A549 (cell line): ENCODE measurements at regions not wholly inside any gene's neighbourhood (a gene's known extent, or its start where the extent isn't known, plus 50 kb on each side); places are given as distances from the start of the nearest gene placed in this dataset.

ENCODE experiments used
- ATAC-seq, 2 experiments: fragments of 200-7000 bp in 1 of 2; fragments of >200 bp in 1 of 2; cut with Nextera tagmentation in 1 of 2; cut with Tn5 transposase in 1 of 2; 3 replicates each; pipeline versions ENCODE4 v1.8.0 to v1.9.1; 2018 to 2020; ENCODE audit warnings: mild to moderate bottlenecking in 1 of 2, moderate library complexity in 1 of 2
- CTCF ChIA-PET: fragments of 300-600 bp; sonication (Branson Sonifier 250); formaldehyde crosslinking; extraction: SDS; loops from one replicate; lab custom pipeline; 2021; ENCODE audit warnings: antibody characterized with exemption, inconsistent platforms; lab: Yijun Ruan, JAX
- POLR2A ChIA-PET: fragments of 350-600 bp; formaldehyde crosslinking; extraction: SDS; loops from one replicate; lab custom pipeline; 2021; ENCODE audit warnings: antibody characterized with exemption, inconsistent platforms; lab: Yijun Ruan, JAX
- DNase-seq, 2 experiments: peaks; one replicate each; pipeline versions ENCODE4 v3.0.0 to v3.0.0-alpha.2; 2011 to 2016; ENCODE audit warnings: low read depth in 1 of 2, low spot score in 1 of 2
- FAIRE-seq: peaks from 2 replicates; lab custom pipeline; 2011; peaks lifted over from hg19 to GRCh38; lab: Jason Lieb, UNC
- H3K27ac ChIP-seq, 2 experiments: fragments of >200 bp; sonication (Bioruptor Twin); formaldehyde crosslinking; 3 replicates each; pipeline ENCODE4 v1.5.1; 2016 to 2017
- H3K4me1 ChIP-seq: fragments of >200 bp; sonication (Bioruptor Twin); formaldehyde crosslinking; 3 replicates; pipeline ENCODE4 v1.6.1; 2016
- H3K4me2 ChIP-seq: fragments of >200 bp; sonication (Bioruptor Twin); formaldehyde crosslinking; 3 replicates; pipeline ENCODE4 v1.6.1; 2016
- H3K4me3 ChIP-seq: fragments of >200 bp; sonication (Bioruptor Twin); formaldehyde crosslinking; 3 replicates; pipeline ENCODE4 v1.5.1; 2016
- H3K9me3 ChIP-seq: fragments of >200 bp; sonication (Bioruptor Twin); formaldehyde crosslinking; 3 replicates; pipeline ENCODE4 v1.6.1; 2016
- CEBPB ChIP-seq, 2 experiments: fragments of >200 bp in 1 of 2; sonication (Bioruptor Twin) in 1 of 2; formaldehyde crosslinking in 1 of 2; IDR thresholded peaks; 2 replicates each; pipeline ENCODE4 v1.6.1; 2012 to 2016
- EP300 ChIP-seq, 2 experiments: fragments of >200 bp; sonication (Bioruptor Twin); formaldehyde crosslinking; IDR thresholded peaks; 2 replicates in 1 of 2; 3 replicates in 1 of 2; pipeline ENCODE4 v1.6.1; 2016 to 2017
- FOSB ChIP-seq: fragments of 250-450 bp; sonication (Bioruptor Pico); IDR thresholded peaks from 2 replicates; pipeline ENCODE4 v1.5.0; 2020; ENCODE audit warnings: mild to moderate bottlenecking, moderate library complexity
- FOSL2 ChIP-seq, 2 experiments: fragments of 450-650 bp in 1 of 2; fragments of >200 bp in 1 of 2; sonication (Bioruptor Twin) in 1 of 2; formaldehyde crosslinking; IDR thresholded peaks; 2 replicates each; pipeline versions ENCODE4 v1.5.0 to v1.6.1; 2016 to 2020; ENCODE audit warnings: mild to moderate bottlenecking in 1 of 2, moderate library complexity in 1 of 2
- GATA3 ChIP-seq: IDR thresholded peaks from 2 replicates; pipeline ENCODE4 v1.6.1; 2012; ENCODE audit warnings: borderline replicate concordance
- HDAC2 ChIP-seq: fragments of 200-600 bp; sonication (generic); IDR thresholded peaks from 2 replicates; pipeline ENCODE4 v1.6.1; 2016
- HOXA7 ChIP-seq: fragments of 250-450 bp; sonication (Bioruptor Pico); IDR thresholded peaks from 2 replicates; pipeline ENCODE4 v1.5.0; 2020; ENCODE audit warnings: mild to moderate bottlenecking, moderate library complexity
- HOXB13 ChIP-seq: fragments of 250-450 bp; sonication (Bioruptor Pico); IDR thresholded peaks from 2 replicates; pipeline ENCODE4 v1.5.0; 2020; ENCODE audit warnings: low read depth, mild to moderate bottlenecking, moderate library complexity
- HOXB5 ChIP-seq: fragments of 250-450 bp; sonication (Bioruptor Pico); IDR thresholded peaks from 2 replicates; pipeline ENCODE4 v1.5.0; 2020; ENCODE audit warnings: mild to moderate bottlenecking, moderate library complexity
- KDM1A ChIP-seq: fragments of 200-600 bp; sonication (generic); IDR thresholded peaks from 2 replicates; pipeline ENCODE4 v1.6.1; 2016; ENCODE audit warnings: low read depth, mild to moderate bottlenecking
- MAZ ChIP-seq: fragments of 150-350 bp; IDR thresholded peaks from 2 replicates; pipeline ENCODE4 v1.6.1; 2014; ENCODE audit warnings: antibody characterized with exemption, low read depth, low read length, borderline replicate concordance
- NFE2L2 ChIP-seq: fragments of 150-350 bp; conservative IDR thresholded peaks from 2 replicates; pipeline ENCODE4 v1.6.1; 2014; ENCODE audit warnings: low read length
- POLR2A ChIP-seq: IDR thresholded peaks from 2 replicates; pipeline ENCODE4 v1.6.1; 2012; ENCODE audit warnings: mild to moderate bottlenecking, low read length
- POLR2AphosphoS2 ChIP-seq: conservative IDR thresholded peaks from 2 replicates; pipeline ENCODE4 v1.6.1; 2012; ENCODE audit warnings: low read length, improper control_type of control experiment, inconsistent platforms
- RAD21 ChIP-seq, 2 experiments: fragments of >200 bp in 1 of 2; sonication (Bioruptor Twin) in 1 of 2; formaldehyde crosslinking in 1 of 2; IDR thresholded peaks in 1 of 2; conservative IDR thresholded peaks in 1 of 2; 2 replicates in 1 of 2; 3 replicates in 1 of 2; pipeline ENCODE4 v1.6.1; 2012 to 2018; ENCODE audit warnings: inconsistent platforms in 1 of 2
- TFCP2L1 ChIP-seq: fragments of 250-450 bp; sonication (Bioruptor Pico); IDR thresholded peaks from 2 replicates; pipeline ENCODE4 v1.5.0; 2021; ENCODE audit warnings: mild to moderate bottlenecking
- ZFP36 ChIP-seq: fragments of 450-650 bp; IDR thresholded peaks from 2 replicates; pipeline ENCODE4 v1.6.1; 2014; ENCODE audit warnings: borderline replicate concordance; ENCODE audit not compliant: partially characterized antibody
- ZSCAN20 ChIP-seq: fragments of 250-450 bp; sonication (Bioruptor Pico); IDR thresholded peaks from 2 replicates; pipeline ENCODE4 v1.8.0; 2022; ENCODE audit warnings: mild to moderate bottlenecking, moderate library complexity
- WGBS: methylation state at CpG from one replicate; pipeline ENCODE4 v1.1.6; 2017; ENCODE audit errors: missing lambda C conversion rate; 5-methylcytosine and 5-hydroxymethylcytosine counted together
- TF ChIP-seq, protein P1 (sequence below): fragments of >200 bp; sonication (Bioruptor Twin); formaldehyde crosslinking; IDR thresholded peaks from 3 replicates; pipeline ENCODE4 v1.6.1; 2016
- TF ChIP-seq, protein P2 (sequence below): fragments of 150-350 bp; IDR thresholded peaks from 2 replicates; pipeline ENCODE4 v1.6.1; 2014; ENCODE audit warnings: low read depth, mild to moderate bottlenecking, low read length
- TF ChIP-seq, protein P3 (sequence below): IDR thresholded peaks from 2 replicates; pipeline ENCODE4 v1.6.1; 2012; ENCODE audit warnings: low read depth, borderline replicate concordance

DNA sequence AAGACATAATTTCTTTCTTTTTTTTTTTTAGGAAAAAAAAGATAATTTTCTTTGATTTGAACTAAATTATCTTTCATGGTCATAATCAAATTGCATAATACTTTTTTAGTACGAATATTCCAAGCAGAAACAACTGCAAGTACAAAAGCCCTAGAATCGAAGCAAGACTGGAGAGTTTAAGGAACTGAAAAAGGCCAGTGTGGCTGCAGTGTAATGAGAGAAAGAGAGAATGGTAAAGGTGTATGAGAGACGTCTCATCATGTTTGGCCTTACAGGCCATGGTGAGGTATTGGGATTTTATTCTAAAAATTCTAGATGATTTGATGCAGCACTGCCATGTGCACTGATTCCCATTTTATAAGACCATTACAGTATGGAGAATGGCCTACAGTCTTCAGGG lies 180.9 kb downstream of the SUCNR1 start (continued):
- no peak for TF ChIP-seq CEBPB (IDR thresholded peaks at IDR 0.05)

DNA sequence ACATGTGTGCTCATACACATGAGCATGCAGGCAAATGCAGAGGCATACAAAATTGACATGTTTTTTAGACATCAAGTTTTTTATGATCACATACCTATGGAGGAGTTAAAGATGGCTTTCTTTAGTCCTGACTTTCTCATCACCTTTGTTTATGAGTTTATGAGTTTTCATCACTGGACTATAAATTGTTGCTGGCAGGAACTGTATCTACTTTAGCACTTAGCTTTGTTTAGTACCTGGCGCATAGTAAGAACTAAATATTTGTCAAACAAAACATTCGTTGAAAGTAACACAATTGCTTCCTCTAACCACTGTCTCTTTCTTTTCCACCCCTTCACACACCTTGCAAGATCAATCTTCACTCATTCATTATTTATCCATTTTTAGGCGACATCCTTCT lies 182.6 kb downstream of the SUCNR1 start:
- no peak for TF ChIP-seq ZSCAN20 (CRISPR knock-in tag)
- TF ChIP-seq, protein P1, sequence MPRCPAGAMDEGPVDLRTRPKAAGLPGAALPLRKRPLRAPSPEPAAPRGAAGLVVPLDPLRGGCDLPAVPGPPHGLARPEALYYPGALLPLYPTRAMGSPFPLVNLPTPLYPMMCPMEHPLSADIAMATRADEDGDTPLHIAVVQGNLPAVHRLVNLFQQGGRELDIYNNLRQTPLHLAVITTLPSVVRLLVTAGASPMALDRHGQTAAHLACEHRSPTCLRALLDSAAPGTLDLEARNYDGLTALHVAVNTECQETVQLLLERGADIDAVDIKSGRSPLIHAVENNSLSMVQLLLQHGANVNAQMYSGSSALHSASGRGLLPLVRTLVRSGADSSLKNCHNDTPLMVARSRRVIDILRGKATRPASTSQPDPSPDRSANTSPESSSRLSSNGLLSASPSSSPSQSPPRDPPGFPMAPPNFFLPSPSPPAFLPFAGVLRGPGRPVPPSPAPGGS, result no peak
- no peak for TF ChIP-seq TFCP2L1 (CRISPR knock-in tag)
- no peak for TF ChIP-seq HOXA7 (CRISPR knock-in tag)
- no peak for TF ChIP-seq FOSL2 (IDR thresholded peaks at IDR 0.05)
- TF ChIP-seq FOSL2 (CRISPR knock-in tag; IDR thresholded peaks at IDR 0.05), result no peak
- TF ChIP-seq KDM1A, result no peak
- TF ChIP-seq, protein P2, sequence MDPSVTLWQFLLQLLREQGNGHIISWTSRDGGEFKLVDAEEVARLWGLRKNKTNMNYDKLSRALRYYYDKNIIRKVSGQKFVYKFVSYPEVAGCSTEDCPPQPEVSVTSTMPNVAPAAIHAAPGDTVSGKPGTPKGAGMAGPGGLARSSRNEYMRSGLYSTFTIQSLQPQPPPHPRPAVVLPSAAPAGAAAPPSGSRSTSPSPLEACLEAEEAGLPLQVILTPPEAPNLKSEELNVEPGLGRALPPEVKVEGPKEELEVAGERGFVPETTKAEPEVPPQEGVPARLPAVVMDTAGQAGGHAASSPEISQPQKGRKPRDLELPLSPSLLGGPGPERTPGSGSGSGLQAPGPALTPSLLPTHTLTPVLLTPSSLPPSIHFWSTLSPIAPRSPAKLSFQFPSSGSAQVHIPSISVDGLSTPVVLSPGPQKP, result no peak
- no peak for TF ChIP-seq MAZ
- no peak for TF ChIP-seq CEBPB (IDR thresholded peaks at IDR 0.05)
- TF ChIP-seq POLR2AphosphoS2, result no peak
- TF ChIP-seq EP300 (IDR thresholded peaks at IDR 0.05), result no peak
- no peaks in the 10 kb centered on the region for H3K4me1 ChIP-seq
- H3K27ac ChIP-seq, result no peak overlapping the region
- ATAC-seq (no peak), DNase-seq (no peak), FAIRE-seq (no peak)
- ChIA-PET CTCF (interaction anchor here (1.2 to 1.9 kb wide), 2 partner anchors 12 to 16 kb away, joined by 3 to 4 read pairs; no protein-coding TSS in a partner anchor), POLR2A (no interaction called here)
- H3K4me3 ChIP-seq, result no peak overlapping the region
- no peak overlapping the region for H3K4me2 ChIP-seq
- H3K9me3 ChIP-seq, result no peaks in the 10 kb centered on the region
- 69% methylated on average over 3 of the region's 3 CpGs for WGBS

DNA sequence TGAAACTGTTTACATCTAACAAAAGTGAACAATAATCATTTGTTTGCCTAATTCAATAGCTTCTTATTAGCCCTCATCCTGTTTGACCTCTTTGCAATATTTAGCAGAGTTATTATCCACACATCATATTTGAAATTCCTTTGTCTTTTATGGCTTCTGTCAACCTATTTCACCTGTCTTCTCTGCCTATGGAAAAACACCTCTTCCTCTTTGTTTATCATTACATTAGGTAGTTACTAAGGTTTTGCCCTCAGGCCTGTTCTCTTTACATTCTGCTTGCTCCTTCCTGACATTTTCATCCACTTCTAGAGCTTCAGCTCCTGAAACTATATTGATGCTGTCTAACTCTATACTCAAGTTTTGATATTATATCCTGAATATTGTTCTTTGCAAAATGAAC lies 183.0 kb downstream of the SUCNR1 start:
- Histone ChIP-seq H3K4me2 (no peak overlapping the region), H3K4me1 (no peaks in the 10 kb centered on the region), H3K4me3 (no peak overlapping the region), H3K9me3 (no peaks in the 10 kb centered on the region), H3K27ac (no peak overlapping the region)
- ChIA-PET CTCF (interaction anchor here (1.2 to 1.9 kb wide), 2 partner anchors 12 to 15 kb away, joined by 3 to 4 read pairs; no protein-coding TSS in a partner anchor), POLR2A (no interaction called here)
- TF ChIP-seq KDM1A, result no peak
- TF ChIP-seq, protein P3, sequence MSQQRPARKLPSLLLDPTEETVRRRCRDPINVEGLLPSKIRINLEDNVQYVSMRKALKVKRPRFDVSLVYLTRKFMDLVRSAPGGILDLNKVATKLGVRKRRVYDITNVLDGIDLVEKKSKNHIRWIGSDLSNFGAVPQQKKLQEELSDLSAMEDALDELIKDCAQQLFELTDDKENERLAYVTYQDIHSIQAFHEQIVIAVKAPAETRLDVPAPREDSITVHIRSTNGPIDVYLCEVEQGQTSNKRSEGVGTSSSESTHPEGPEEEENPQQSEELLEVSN, result no peak
- TF ChIP-seq POLR2A, result no peak
- no peak for TF ChIP-seq TFCP2L1 (CRISPR knock-in tag)
- no peak for TF ChIP-seq NFE2L2
- TF ChIP-seq MAZ, result no peak
- TF ChIP-seq ZFP36, result no peak
- no peak for TF ChIP-seq HOXB13 (CRISPR knock-in tag)
- no peak for TF ChIP-seq RAD21 (conservative IDR thresholded peaks at IDR 0.05 in 1 of 2, IDR thresholded peaks at IDR 0.05 in 1 of 2)
- no peak for TF ChIP-seq ZSCAN20 (CRISPR knock-in tag)
- TF ChIP-seq GATA3, result no peak
- no peak for TF ChIP-seq HDAC2
- no peak for TF ChIP-seq HOXB5
- no peak for TF ChIP-seq FOSB (CRISPR knock-in tag)
- FAIRE-seq (no peak), DNase-seq (no peak), ATAC-seq (no peak)
